MM.1S (cell line): ENCODE measurements at regions not wholly inside any gene's neighbourhood (a gene's known extent, or its start where the extent isn't known, plus 50 kb on each side); places are given as distances from the start of the nearest gene placed in this dataset.

ENCODE experiments used
- DNase-seq: peaks from one replicate; pipeline ENCODE4 v3.0.0-alpha.2; 2015
- H2AFZ ChIP-seq: fragments of 300-600 bp; sonication (generic); 2 replicates; pipeline ENCODE4 v1.6.0; 2016; ENCODE audit warnings: antibody characterized with exemption, low read length
- H3F3A ChIP-seq: fragments of 300-600 bp; sonication (generic); 2 replicates; pipeline ENCODE4 v1.6.1; 2016; ENCODE audit warnings: mild to moderate bottlenecking, antibody characterized with exemption, low read length, moderate library complexity, mixed read lengths; ENCODE audit not compliant: insufficient read depth
- H3K27ac ChIP-seq: fragments of 300-600 bp; sonication (generic); 2 replicates; pipeline ENCODE4 v1.5.1; 2016; ENCODE audit warnings: mild to moderate bottlenecking, low read length
- H3K27me3 ChIP-seq: fragments of 300-600 bp; sonication (generic); replicated peaks from 2 replicates; pipeline ENCODE4 v1.6.0; 2016; ENCODE audit warnings: low read length; ENCODE audit not compliant: insufficient read depth
- H3K36me3 ChIP-seq: fragments of 300-600 bp; sonication (generic); replicated peaks from 2 replicates; pipeline ENCODE4 v1.6.1; 2016; ENCODE audit warnings: mild to moderate bottlenecking, low read length, mixed read lengths; ENCODE audit not compliant: insufficient read depth
- H3K4me1 ChIP-seq: fragments of 300-600 bp; sonication (generic); 2 replicates; pipeline ENCODE4 v1.6.1; 2016; ENCODE audit warnings: low read length, mixed read lengths
- H3K4me2 ChIP-seq: fragments of 300-600 bp; sonication (generic); 2 replicates; pipeline ENCODE4 v1.6.0; 2016; ENCODE audit warnings: low read depth, low read length
- H3K4me3 ChIP-seq: fragments of 300-600 bp; sonication (generic); 2 replicates; pipeline ENCODE4 v1.5.1; 2016; ENCODE audit warnings: low read length, mixed read lengths
- H3K79me2 ChIP-seq: fragments of 300-600 bp; sonication (generic); 2 replicates; pipeline ENCODE4 v1.6.1; 2016; ENCODE audit warnings: mixed run types, low read length, mixed read lengths
- H3K9ac ChIP-seq: fragments of 300-600 bp; sonication (generic); 2 replicates; pipeline ENCODE4 v1.6.1; 2016; ENCODE audit warnings: low read length, mixed read lengths
- H3K9me2 ChIP-seq: fragments of 300-600 bp; sonication (generic); replicated peaks from 2 replicates; pipeline ENCODE4 v1.6.1; 2016; ENCODE audit warnings: mild to moderate bottlenecking, low read length, mixed read lengths; ENCODE audit not compliant: insufficient read depth
- H3K9me3 ChIP-seq: fragments of 300-600 bp; sonication (generic); replicated peaks from 2 replicates; pipeline ENCODE4 v1.6.1; 2016; ENCODE audit warnings: mild to moderate bottlenecking, low read length, mixed read lengths; ENCODE audit not compliant: insufficient read depth
- H4K20me1 ChIP-seq: fragments of 300-600 bp; sonication (generic); 2 replicates; pipeline ENCODE4 v1.6.1; 2016; ENCODE audit warnings: mild to moderate bottlenecking, low read length, moderate library complexity, mixed read lengths; ENCODE audit not compliant: insufficient read depth
- EZH2 ChIP-seq: fragments of 300-600 bp; sonication (generic); optimal IDR thresholded peaks from 2 replicates; pipeline ENCODE3; 2017; ENCODE audit warnings: low read depth, mild to moderate bottlenecking, antibody characterized with exemption, low read length, mixed read lengths
- EZH2phosphoT487 ChIP-seq: fragments of 300-600 bp; sonication (generic); IDR thresholded peaks from 2 replicates; pipeline ENCODE4 v1.6.1; 2018; ENCODE audit warnings: antibody characterized with exemption, low read length
- TF ChIP-seq, protein P1 (sequence below): fragments of 300-600 bp; sonication (generic); IDR thresholded peaks from 2 replicates; pipeline ENCODE4 v1.5.1; 2016; ENCODE audit warnings: antibody characterized with exemption, low read length, mixed read lengths

GRCh38 chr4:73348185-73348584, 55.9 kb upstream of the ALB start:
- Histone ChIP-seq H2AFZ (no peak overlapping the region), H3K4me3 (no peak overlapping the region), H4K20me1 (no peaks in the 10 kb centered on the region), H3K9ac (no peak overlapping the region), H3F3A (no peaks in the 10 kb centered on the region), H3K4me1 (no peaks in the 10 kb centered on the region), H3K36me3 (no peaks in the 10 kb centered on the region), H3K79me2 (no peaks in the 10 kb centered on the region), H3K4me2 (no peak overlapping the region), H3K9me2 (no peaks in the 10 kb centered on the region), H3K9me3 (no peaks in the 10 kb centered on the region), H3K27me3 (no peaks in the 10 kb centered on the region), H3K27ac (no peak overlapping the region)
- no peak for TF ChIP-seq EZH2
- no peak for TF ChIP-seq EZH2phosphoT487
- TF ChIP-seq, protein P1, sequence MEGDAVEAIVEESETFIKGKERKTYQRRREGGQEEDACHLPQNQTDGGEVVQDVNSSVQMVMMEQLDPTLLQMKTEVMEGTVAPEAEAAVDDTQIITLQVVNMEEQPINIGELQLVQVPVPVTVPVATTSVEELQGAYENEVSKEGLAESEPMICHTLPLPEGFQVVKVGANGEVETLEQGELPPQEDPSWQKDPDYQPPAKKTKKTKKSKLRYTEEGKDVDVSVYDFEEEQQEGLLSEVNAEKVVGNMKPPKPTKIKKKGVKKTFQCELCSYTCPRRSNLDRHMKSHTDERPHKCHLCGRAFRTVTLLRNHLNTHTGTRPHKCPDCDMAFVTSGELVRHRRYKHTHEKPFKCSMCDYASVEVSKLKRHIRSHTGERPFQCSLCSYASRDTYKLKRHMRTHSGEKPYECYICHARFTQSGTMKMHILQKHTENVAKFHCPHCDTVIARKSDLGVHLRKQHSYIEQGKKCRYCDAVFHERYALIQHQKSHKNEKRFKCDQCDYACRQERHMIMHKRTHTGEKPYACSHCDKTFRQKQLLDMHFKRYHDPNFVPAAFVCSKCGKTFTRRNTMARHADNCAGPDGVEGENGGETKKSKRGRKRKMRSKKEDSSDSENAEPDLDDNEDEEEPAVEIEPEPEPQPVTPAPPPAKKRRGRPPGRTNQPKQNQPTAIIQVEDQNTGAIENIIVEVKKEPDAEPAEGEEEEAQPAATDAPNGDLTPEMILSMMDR, result no peak
- DNase-seq, result no peak

DNA sequence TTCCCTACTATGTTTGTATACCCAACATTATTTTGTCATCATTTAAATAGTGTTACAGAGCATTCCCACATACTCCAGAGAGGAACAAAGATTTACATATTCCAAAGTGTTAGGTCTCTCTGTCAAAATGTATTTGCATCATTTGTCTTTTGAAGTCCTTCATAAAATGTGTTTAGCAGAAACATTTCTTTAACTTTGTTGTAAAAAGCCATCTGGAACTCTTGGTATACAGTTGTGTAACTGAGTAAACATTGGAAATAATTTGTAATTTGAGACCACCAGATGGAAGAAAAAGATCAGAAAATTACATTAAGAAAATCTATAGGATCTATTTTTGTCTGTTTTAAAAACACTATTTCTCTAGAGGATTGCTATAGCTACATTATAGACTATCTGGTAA, 56.6 kb upstream of the ALB start:
- Histone ChIP-seq H3K27me3 (no peaks in the 10 kb centered on the region), H2AFZ (no peak overlapping the region), H3K79me2 (no peaks in the 10 kb centered on the region), H3K4me1 (no peaks in the 10 kb centered on the region), H4K20me1 (no peaks in the 10 kb centered on the region), H3K9me3 (no peaks in the 10 kb centered on the region), H3K27ac (no peak overlapping the region), H3F3A (no peaks in the 10 kb centered on the region), H3K9me2 (no peaks in the 10 kb centered on the region), H3K9ac (no peak overlapping the region), H3K4me3 (no peak overlapping the region), H3K36me3 (no peaks in the 10 kb centered on the region), H3K4me2 (no peak overlapping the region)
- TF ChIP-seq EZH2 (no peak), EZH2phosphoT487 (no peak)
- TF ChIP-seq, protein P1, result no peak
- DNase-seq, result no peak

GRCh38 chr4:73345399-73345975, 58.6 kb upstream of the ALB start:
- Histone ChIP-seq H3K36me3 (no peaks in the 10 kb centered on the region), H3K9me3 (no peaks in the 10 kb centered on the region), H3K27me3 (no peaks in the 10 kb centered on the region), H3K4me3 (no peak overlapping the region), H3K9me2 (no peaks in the 10 kb centered on the region), H3K79me2 (no peaks in the 10 kb centered on the region), H3F3A (no peaks in the 10 kb centered on the region), H2AFZ (no peak overlapping the region), H3K4me2 (no peak overlapping the region), H3K9ac (no peak overlapping the region), H3K27ac (no peak overlapping the region), H4K20me1 (no peaks in the 10 kb centered on the region), H3K4me1 (no peaks in the 10 kb centered on the region)
- TF ChIP-seq EZH2phosphoT487 (no peak), EZH2 (no peak)
- TF ChIP-seq, protein P1, result no peak
- DNase-seq, result no peak
